SW480 (cell line): ENCODE measurements at regions not wholly inside any gene's neighbourhood (a gene's known extent, or its start where the extent isn't known, plus 50 kb on each side); places are given as distances from the start of the nearest gene placed in this dataset.
"Not testable (repeated sequence)": the region's sequence is repeated elsewhere in the genome, so short reads cannot be mapped to it uniquely, and the experiment has no call there.

Source experiments
- DNase-seq: peaks from one replicate; pipeline ENCODE4 v3.0.0-alpha.2; 2016; ENCODE audit warnings: low spot score

- no peak for DNase-seq
Observed at GRCh38 chr9:25029743-25030142, 484.0 kb upstream of the IZUMO3 start.

GRCh38 chr9:25025686-25026085, 480.0 kb upstream of the IZUMO3 start:
- no peak for DNase-seq

GRCh38 chr9:25025156-25025555, 479.5 kb upstream of the IZUMO3 start:
- DNase-seq, result no peak

GRCh38 chr9:25017779-25018178, 472.1 kb upstream of the IZUMO3 start:
- no peak for DNase-seq

- DNase-seq, result no peak
Observed at GRCh38 chr9:25010027-25010662, 464.4 kb upstream of the IZUMO3 start.

GRCh38 chr9:25003686-25004085, 458.0 kb upstream of the IZUMO3 start:
- no peak for DNase-seq

GRCh38 chr9:24986331-24986730, 440.6 kb upstream of the IZUMO3 start:
- DNase-seq, result no peak

- not testable (repeated sequence) for DNase-seq
Observed at GRCh38 chr9:24970780-24971179, 425.1 kb upstream of the IZUMO3 start.

- no peak for DNase-seq
Observed at GRCh38 chr9:24961762-24962161, 416.1 kb upstream of the IZUMO3 start.

- no peak for DNase-seq
Observed at GRCh38 chr9:24953070-24953469, 407.4 kb upstream of the IZUMO3 start.

- no peak for DNase-seq
Observed at GRCh38 chr9:24939109-24939850, 393.6 kb upstream of the IZUMO3 start.

GRCh38 chr9:24936117-24936516, 390.4 kb upstream of the IZUMO3 start:
- no peak for DNase-seq

- DNase-seq, result no peak
Observed at GRCh38 chr9:24932785-24933184, 387.1 kb upstream of the IZUMO3 start.

GRCh38 chr9:24931894-24932293, 386.2 kb upstream of the IZUMO3 start:
- DNase-seq, result no peak

- DNase-seq, result no peak
Observed at GRCh38 chr9:24912767-24913166, 367.1 kb upstream of the IZUMO3 start.

GRCh38 chr9:24901319-24901718, 355.6 kb upstream of the IZUMO3 start:
- no peak for DNase-seq

- DNase-seq, result no peak
Observed at GRCh38 chr9:24900179-24900578, 354.5 kb upstream of the IZUMO3 start.

GRCh38 chr9:24899463-24899862, 353.8 kb upstream of the IZUMO3 start:
- no peak for DNase-seq

- DNase-seq, result no peak
Observed at GRCh38 chr9:24897826-24898225, 352.1 kb upstream of the IZUMO3 start.

- no peak for DNase-seq
Observed at GRCh38 chr9:24881361-24881760, 335.7 kb upstream of the IZUMO3 start.

- no peak for DNase-seq
Observed at GRCh38 chr9:24879591-24879990, 333.9 kb upstream of the IZUMO3 start.

- not testable (repeated sequence) for DNase-seq
Observed at GRCh38 chr9:24856601-24857000, 310.9 kb upstream of the IZUMO3 start.

GRCh38 chr9:24846248-24846912, 300.7 kb upstream of the IZUMO3 start:
- DNase-seq, result no peak
